ENCODE measurements at regions not wholly inside any gene's neighbourhood (a gene's known extent, or its start where the extent isn't known, plus 50 kb on each side); places are given as distances from the start of the nearest gene placed in this dataset.

DNA sequence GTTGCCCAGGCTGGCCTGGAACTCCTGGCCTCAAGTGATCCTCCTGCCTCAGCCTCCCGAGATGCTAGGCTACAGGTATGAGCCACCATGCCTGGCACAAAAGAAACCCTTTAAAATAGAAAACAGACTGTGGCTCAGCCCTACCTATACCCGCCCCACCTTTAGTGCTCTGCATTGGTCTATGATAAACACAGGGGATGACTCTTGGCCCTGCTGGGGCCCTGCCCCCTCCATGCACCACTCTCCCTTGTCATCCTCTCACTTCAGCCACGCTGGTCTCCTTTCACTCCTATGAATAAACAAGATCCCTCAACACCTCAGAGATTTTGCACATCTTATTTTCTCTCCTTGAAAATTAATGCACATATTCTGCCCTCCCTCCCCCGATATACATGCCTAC, 251.4 kb upstream of the KLF14 start:
- H3K27me3 ChIP-seq (ENCODE audit: control insufficient read depth, insufficient read depth, low read length): no peaks in the 10 kb centered on the region

GRCh38 chr7:130986261-130986690, 252.3 kb upstream of the KLF14 start:
- Histone ChIP-seq H3K27me3 (ENCODE audit: control insufficient read depth, insufficient read depth, low read length) (no peaks in the 10 kb centered on the region), H3K4me3 (ENCODE audit: low read depth, low read length) (no peak overlapping the region), H3K36me3 (ENCODE audit: control insufficient read depth, insufficient read depth, low read length) (no peaks in the 10 kb centered on the region)
- DNase-seq (ENCODE audit: low read depth): no peak
- TF ChIP-seq, protein P1, sequence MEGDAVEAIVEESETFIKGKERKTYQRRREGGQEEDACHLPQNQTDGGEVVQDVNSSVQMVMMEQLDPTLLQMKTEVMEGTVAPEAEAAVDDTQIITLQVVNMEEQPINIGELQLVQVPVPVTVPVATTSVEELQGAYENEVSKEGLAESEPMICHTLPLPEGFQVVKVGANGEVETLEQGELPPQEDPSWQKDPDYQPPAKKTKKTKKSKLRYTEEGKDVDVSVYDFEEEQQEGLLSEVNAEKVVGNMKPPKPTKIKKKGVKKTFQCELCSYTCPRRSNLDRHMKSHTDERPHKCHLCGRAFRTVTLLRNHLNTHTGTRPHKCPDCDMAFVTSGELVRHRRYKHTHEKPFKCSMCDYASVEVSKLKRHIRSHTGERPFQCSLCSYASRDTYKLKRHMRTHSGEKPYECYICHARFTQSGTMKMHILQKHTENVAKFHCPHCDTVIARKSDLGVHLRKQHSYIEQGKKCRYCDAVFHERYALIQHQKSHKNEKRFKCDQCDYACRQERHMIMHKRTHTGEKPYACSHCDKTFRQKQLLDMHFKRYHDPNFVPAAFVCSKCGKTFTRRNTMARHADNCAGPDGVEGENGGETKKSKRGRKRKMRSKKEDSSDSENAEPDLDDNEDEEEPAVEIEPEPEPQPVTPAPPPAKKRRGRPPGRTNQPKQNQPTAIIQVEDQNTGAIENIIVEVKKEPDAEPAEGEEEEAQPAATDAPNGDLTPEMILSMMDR (IDR thresholded peaks at IDR 0.05; ENCODE audit: insufficient read depth, low read length, poor library complexity, severe bottlenecking): no peak

More for the DNA sequence above, 251.4 kb upstream of the KLF14 start:
- TF ChIP-seq, protein P1 (IDR thresholded peaks at IDR 0.05; ENCODE audit: insufficient read depth, low read length, poor library complexity, severe bottlenecking): no peak
- DNase-seq (ENCODE audit: low read depth): no peak
- no peaks in the 10 kb centered on the region for H3K36me3 ChIP-seq (ENCODE audit: control insufficient read depth, insufficient read depth, low read length)
- no peak overlapping the region for H3K4me3 ChIP-seq (ENCODE audit: low read depth, low read length)

- DNase-seq (ENCODE audit: low read depth): no peak
- Histone ChIP-seq H3K4me3 (ENCODE audit: low read depth, low read length) (no peak overlapping the region), H3K27me3 (ENCODE audit: control insufficient read depth, insufficient read depth, low read length) (no peaks in the 10 kb centered on the region), H3K36me3 (ENCODE audit: control insufficient read depth, insufficient read depth, low read length) (no peaks in the 10 kb centered on the region)
- TF ChIP-seq, protein P1 (IDR thresholded peaks at IDR 0.05; ENCODE audit: insufficient read depth, low read length, poor library complexity, severe bottlenecking): no peak
These were observed 253.1 kb upstream of the KLF14 start for GRCh38 chr7:130987092-130987491.

- Histone ChIP-seq H3K27me3 (ENCODE audit: control insufficient read depth, insufficient read depth, low read length) (no peaks in the 10 kb centered on the region), H3K4me3 (ENCODE audit: low read depth, low read length) (no peak overlapping the region), H3K36me3 (ENCODE audit: control insufficient read depth, insufficient read depth, low read length) (no peaks in the 10 kb centered on the region)
- TF ChIP-seq, protein P1 (IDR thresholded peaks at IDR 0.05; ENCODE audit: insufficient read depth, low read length, poor library complexity, severe bottlenecking): no peak
- DNase-seq (ENCODE audit: low read depth): no peak
These were observed 254.4 kb upstream of the KLF14 start for GRCh38 chr7:130988443-130988842.

- Histone ChIP-seq H3K4me3 (ENCODE audit: low read depth, low read length) (no peak overlapping the region), H3K27me3 (ENCODE audit: control insufficient read depth, insufficient read depth, low read length) (no peaks in the 10 kb centered on the region), H3K36me3 (ENCODE audit: control insufficient read depth, insufficient read depth, low read length) (no peaks in the 10 kb centered on the region)
- TF ChIP-seq, protein P1 (IDR thresholded peaks at IDR 0.05; ENCODE audit: insufficient read depth, low read length, poor library complexity, severe bottlenecking): no peak
- no peak for DNase-seq (ENCODE audit: low read depth)
These were observed 255.2 kb upstream of the KLF14 start for GRCh38 chr7:130989101-130989795.

All from kidney epithelial cell (primary cell).